Osteocyte (in vitro differentiated cells): ENCODE measurements at regions not wholly inside any gene's neighbourhood (a gene's known extent, or its start where the extent isn't known, plus 50 kb on each side); places are given as distances from the start of the nearest gene placed in this dataset.
A peak's percentile ranks its signal among the peaks of the same experiment; 100 is the strongest.

Source experiments
- DNase-seq: peaks from one replicate; pipeline ENCODE4 v3.0.0; 2021; ENCODE audit warnings: mixed read lengths; ENCODE audit not compliant: unreplicated experiment; ENCODE audit errors: extremely low spot score
- H3K27ac Mint-ChIP-seq: one replicate; pipeline ENCODE4 v1.8.0; 2021; ENCODE audit warnings: mild to moderate bottlenecking, mixed read lengths; ENCODE audit not compliant: unreplicated experiment
- H3K27me3 Mint-ChIP-seq: one replicate; pipeline ENCODE4 v1.8.0; 2021; ENCODE audit warnings: mixed read lengths; ENCODE audit not compliant: unreplicated experiment
- H3K36me3 Mint-ChIP-seq: one replicate; pipeline ENCODE4 v1.8.0; 2021; ENCODE audit warnings: mixed read lengths; ENCODE audit not compliant: unreplicated experiment
- H3K4me1 Mint-ChIP-seq: one replicate; pipeline ENCODE4 v1.8.0; 2021; ENCODE audit warnings: mixed read lengths; ENCODE audit not compliant: unreplicated experiment
- H3K4me3 Mint-ChIP-seq: one replicate; pipeline ENCODE4 v1.8.0; 2021; ENCODE audit warnings: mild to moderate bottlenecking, moderate library complexity, mixed read lengths; ENCODE audit not compliant: unreplicated experiment
- H3K9me3 Mint-ChIP-seq: one replicate; pipeline ENCODE4 v1.8.0; 2021; ENCODE audit warnings: mixed read lengths; ENCODE audit not compliant: unreplicated experiment
- TF ChIP-seq, protein P1 (sequence below): fragments of 200-600 bp; sonication (generic); IDR thresholded peaks from 2 replicates; pipeline ENCODE4 v1.5.0; 2021; ENCODE audit warnings: antibody characterized with exemption, mild to moderate bottlenecking, moderate library complexity

DNA sequence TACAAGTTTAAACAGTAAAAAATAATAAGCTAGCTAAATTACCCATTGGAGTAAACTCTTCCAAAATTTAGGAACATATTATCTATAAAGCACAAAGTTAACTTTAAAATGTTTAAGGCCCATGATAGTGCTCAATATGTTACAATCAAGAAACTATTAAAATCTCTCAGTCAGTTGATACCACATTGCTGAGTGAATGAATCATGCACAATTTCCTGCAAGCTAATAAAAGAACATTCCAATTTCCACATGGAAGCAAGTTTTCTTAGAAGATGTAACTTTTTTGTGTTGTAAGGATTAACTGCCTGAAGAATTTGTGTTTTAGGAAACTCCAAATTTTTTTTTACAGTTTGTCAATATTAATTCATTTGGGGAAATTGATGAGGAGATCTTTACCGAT lies 666.6 kb downstream of the SLITRK1 start:
- Mint-ChIP-seq H3K36me3 (peaks cover 5% of the 10 kb centered on the region), H3K9me3 (peaks cover 23% of the 10 kb centered on the region), H3K4me1 (peaks cover 51% of the 10 kb centered on the region), H3K27me3 (no peaks in the 10 kb centered on the region), H3K4me3 (no peak overlapping the region), H3K27ac (peak overlapping the region; percentile 73)
- TF ChIP-seq, protein P1, sequence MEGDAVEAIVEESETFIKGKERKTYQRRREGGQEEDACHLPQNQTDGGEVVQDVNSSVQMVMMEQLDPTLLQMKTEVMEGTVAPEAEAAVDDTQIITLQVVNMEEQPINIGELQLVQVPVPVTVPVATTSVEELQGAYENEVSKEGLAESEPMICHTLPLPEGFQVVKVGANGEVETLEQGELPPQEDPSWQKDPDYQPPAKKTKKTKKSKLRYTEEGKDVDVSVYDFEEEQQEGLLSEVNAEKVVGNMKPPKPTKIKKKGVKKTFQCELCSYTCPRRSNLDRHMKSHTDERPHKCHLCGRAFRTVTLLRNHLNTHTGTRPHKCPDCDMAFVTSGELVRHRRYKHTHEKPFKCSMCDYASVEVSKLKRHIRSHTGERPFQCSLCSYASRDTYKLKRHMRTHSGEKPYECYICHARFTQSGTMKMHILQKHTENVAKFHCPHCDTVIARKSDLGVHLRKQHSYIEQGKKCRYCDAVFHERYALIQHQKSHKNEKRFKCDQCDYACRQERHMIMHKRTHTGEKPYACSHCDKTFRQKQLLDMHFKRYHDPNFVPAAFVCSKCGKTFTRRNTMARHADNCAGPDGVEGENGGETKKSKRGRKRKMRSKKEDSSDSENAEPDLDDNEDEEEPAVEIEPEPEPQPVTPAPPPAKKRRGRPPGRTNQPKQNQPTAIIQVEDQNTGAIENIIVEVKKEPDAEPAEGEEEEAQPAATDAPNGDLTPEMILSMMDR, result no peak
- no peak for DNase-seq

DNA sequence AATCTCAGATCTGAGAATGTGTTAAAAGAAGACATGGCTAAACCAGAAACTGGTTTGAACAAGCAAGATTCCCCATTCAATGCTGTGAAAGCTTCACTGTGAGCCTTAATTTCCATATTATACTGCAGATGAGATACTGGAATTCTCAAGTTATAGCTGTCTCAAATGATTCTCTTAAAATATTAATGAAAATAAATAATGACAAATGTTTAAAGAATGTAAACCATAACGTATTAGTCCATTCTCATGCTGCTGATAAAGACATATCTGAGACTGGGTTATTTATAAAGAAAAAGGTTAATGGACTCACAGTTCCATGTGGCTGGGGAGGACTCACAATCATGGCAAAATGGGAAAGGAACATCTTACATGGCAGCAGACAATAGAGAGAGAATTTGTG lies 667.8 kb downstream of the SLITRK1 start:
- peaks cover 51% of the 10 kb centered on the region for H3K4me1 Mint-ChIP-seq
- peak overlapping the region; percentile 73 for H3K27ac Mint-ChIP-seq
- peaks cover 13% of the 10 kb centered on the region for H3K36me3 Mint-ChIP-seq
- no peak for DNase-seq
- TF ChIP-seq, protein P1, result no peak
- H3K9me3 Mint-ChIP-seq, result peaks cover 31% of the 10 kb centered on the region
- no peak overlapping the region for H3K4me3 Mint-ChIP-seq
- H3K27me3 Mint-ChIP-seq, result no peaks in the 10 kb centered on the region

DNA sequence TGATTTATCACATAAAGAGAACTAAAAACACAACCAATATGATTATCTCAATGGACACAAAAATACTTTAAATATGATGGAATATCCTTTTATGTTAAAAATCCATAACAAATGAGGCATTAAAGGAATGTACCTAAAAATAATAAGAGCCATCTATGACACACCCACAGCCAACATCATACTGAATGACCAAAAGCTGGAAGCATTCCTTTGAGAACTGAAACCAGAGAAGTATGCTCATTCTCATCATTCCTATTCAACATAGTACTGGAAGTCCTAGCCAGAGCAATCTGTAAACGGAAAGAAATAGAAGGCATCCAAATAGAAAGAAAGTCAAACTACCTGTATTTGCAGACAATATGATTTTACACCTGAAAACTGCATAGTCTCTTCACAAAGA lies 671.0 kb downstream of the SLITRK1 start:
- H3K4me1 Mint-ChIP-seq, result peaks cover 38% of the 10 kb centered on the region
- H3K4me3 Mint-ChIP-seq, result no peak overlapping the region
- H3K27ac Mint-ChIP-seq, result no peak overlapping the region
- peaks cover 35% of the 10 kb centered on the region for H3K9me3 Mint-ChIP-seq
- TF ChIP-seq, protein P1, result no peak
- no peaks in the 10 kb centered on the region for H3K27me3 Mint-ChIP-seq
- peaks cover 17% of the 10 kb centered on the region for H3K36me3 Mint-ChIP-seq
- DNase-seq, result no peak

DNA sequence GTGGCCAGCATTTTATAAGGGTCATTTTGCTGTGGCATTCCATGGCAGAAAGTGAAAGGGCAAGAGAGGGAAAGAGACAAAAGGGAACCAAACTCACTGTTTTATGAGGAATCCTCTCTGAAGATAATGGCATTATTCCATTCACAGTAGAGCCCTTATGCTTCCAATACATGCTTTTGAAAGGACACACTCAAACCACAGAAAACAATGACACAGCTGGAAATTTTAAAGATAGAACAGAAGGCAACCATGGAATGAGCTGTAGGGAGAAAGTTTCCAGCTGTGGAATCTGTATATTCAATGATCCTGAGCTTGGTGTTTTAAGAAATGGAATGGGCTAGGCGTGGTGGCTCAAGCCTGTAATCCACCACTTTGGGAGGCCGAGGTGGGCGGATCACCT lies 677.4 kb downstream of the SLITRK1 start:
- Mint-ChIP-seq H3K27me3 (no peaks in the 10 kb centered on the region), H3K9me3 (peaks cover 9% of the 10 kb centered on the region), H3K4me3 (no peak overlapping the region), H3K27ac (no peak overlapping the region), H3K4me1 (no peaks in the 10 kb centered on the region), H3K36me3 (peaks cover 8% of the 10 kb centered on the region)
- DNase-seq, result no peak
- TF ChIP-seq, protein P1, result no peak

DNA sequence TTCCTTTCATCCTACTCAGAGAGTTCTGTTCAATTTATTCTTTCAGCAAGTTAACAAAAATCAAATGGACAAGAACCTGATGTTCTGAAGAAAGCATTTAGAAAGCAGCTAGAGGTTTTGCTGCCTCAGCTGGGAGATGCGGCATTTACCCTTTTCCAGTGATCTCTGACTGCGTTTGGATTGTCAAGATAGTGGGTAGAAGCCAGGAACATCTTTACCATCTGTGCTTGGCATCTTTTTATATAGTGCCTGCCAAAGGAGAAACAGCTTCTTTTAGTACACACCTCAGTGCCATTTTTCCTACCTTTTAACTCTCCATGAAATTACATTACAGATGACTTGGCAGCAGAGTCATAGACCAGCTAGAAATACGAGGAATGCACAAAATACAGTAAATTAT lies 680.8 kb downstream of the SLITRK1 start:
- Mint-ChIP-seq H3K9me3 (peaks cover 10% of the 10 kb centered on the region), H3K36me3 (no peaks in the 10 kb centered on the region), H3K27me3 (no peaks in the 10 kb centered on the region), H3K27ac (no peak overlapping the region), H3K4me1 (no peaks in the 10 kb centered on the region), H3K4me3 (no peak overlapping the region)
- TF ChIP-seq, protein P1, result no peak
- no peak for DNase-seq
